ENCODE measurements at regions not wholly inside any gene's neighbourhood (a gene's known extent, or its start where the extent isn't known, plus 50 kb on each side); places are given as distances from the start of the nearest gene placed in this dataset.

- no peaks in the 10 kb centered on the region for H3K36me3 ChIP-seq
- 89% methylated on average over 4 of the region's 4 CpGs for whole genome bisulfite sequencing, 2 donors
- no peak for DNase-seq
- no peak overlapping the region for H3K4me3 ChIP-seq
- no peaks in the 10 kb centered on the region for H3K4me1 ChIP-seq
- intact Hi-C loops (cut with DNase I) = no loop called here
- no peaks in the 10 kb centered on the region for H3K27me3 ChIP-seq
- no peaks in the 10 kb centered on the region for H3K9me3 ChIP-seq
- no peak overlapping the region for H3K27ac ChIP-seq
- TF ChIP-seq POLR2AphosphoS5 (IDR thresholded peaks at IDR 0.05) (no peak), EP300 (IDR thresholded peaks at IDR 0.05) (no peak), CTCF (IDR thresholded peaks at IDR 0.05) (no peak), POLR2A (IDR thresholded peaks at IDR 0.05) (no peak)
Observed at GRCh38 chr6:137689377-137689776, 177.7 kb upstream of the TNFAIP3 start.

- Histone ChIP-seq H3K36me3 (no peaks in the 10 kb centered on the region), H3K4me3 (no peak overlapping the region), H3K27me3 (no peaks in the 10 kb centered on the region), H3K4me1 (peaks cover 0 to 2% (median 0%) of the 10 kb centered on the region in 4 donors), H3K9me3 (no peaks in the 10 kb centered on the region), H3K27ac (no peak overlapping the region)
- no peak for DNase-seq
- intact Hi-C loops (cut with DNase I) = no loop called here
- no peak for TF ChIP-seq POLR2AphosphoS5 (IDR thresholded peaks at IDR 0.05)
- TF ChIP-seq EP300 (IDR thresholded peaks at IDR 0.05) = no peak
- no peak for TF ChIP-seq CTCF (IDR thresholded peaks at IDR 0.05)
- TF ChIP-seq POLR2A (IDR thresholded peaks at IDR 0.05) = no peak
Observed at GRCh38 chr6:137690034-137690433, 177.0 kb upstream of the TNFAIP3 start.

GRCh38 chr6:137690721-137691120, 176.3 kb upstream of the TNFAIP3 start:
- TF ChIP-seq POLR2A (IDR thresholded peaks at IDR 0.05) (no peak), CTCF (IDR thresholded peaks at IDR 0.05) (no peak), EP300 (IDR thresholded peaks at IDR 0.05) (no peak), POLR2AphosphoS5 (IDR thresholded peaks at IDR 0.05) (no peak)
- no peaks in the 10 kb centered on the region for H3K36me3 ChIP-seq
- intact Hi-C loops (cut with DNase I) = no loop called here
- H3K27ac ChIP-seq = no peak overlapping the region
- H3K4me1 ChIP-seq = peaks cover 0 to 9% (median 3%) of the 10 kb centered on the region in 4 donors
- WGBS, 2 donors = 36 to 75% methylated on average over 1 of the region's 1 CpG
- no peak for DNase-seq
- no peaks in the 10 kb centered on the region for H3K27me3 ChIP-seq
- H3K4me3 ChIP-seq = no peak overlapping the region
- no peaks in the 10 kb centered on the region for H3K9me3 ChIP-seq

GRCh38 chr6:137692308-137692707, 174.8 kb upstream of the TNFAIP3 start:
- H3K36me3 ChIP-seq = no peaks in the 10 kb centered on the region
- TF ChIP-seq CTCF (IDR thresholded peaks at IDR 0.05) (no peak), POLR2A (IDR thresholded peaks at IDR 0.05) (no peak), EP300 (IDR thresholded peaks at IDR 0.05) (no peak), POLR2AphosphoS5 (IDR thresholded peaks at IDR 0.05) (no peak)
- DNase-seq = no peak
- no peak overlapping the region for H3K4me3 ChIP-seq
- no peaks in the 10 kb centered on the region for H3K9me3 ChIP-seq
- 93 to 95% methylated on average over 3 of the region's 3 CpGs for WGBS, 2 donors
- no peak overlapping the region for H3K27ac ChIP-seq
- no peaks in the 10 kb centered on the region for H3K27me3 ChIP-seq
- H3K4me1 ChIP-seq = peaks cover 0 to 23% (median 13%) of the 10 kb centered on the region in 4 donors
- intact Hi-C loops (cut with DNase I) = no loop called here

GRCh38 chr6:137692806-137693205, 174.3 kb upstream of the TNFAIP3 start:
- no peaks in the 10 kb centered on the region for H3K27me3 ChIP-seq
- intact Hi-C loops (cut with DNase I) = no loop called here
- DNase-seq = no peak
- no peaks in the 10 kb centered on the region for H3K36me3 ChIP-seq
- H3K27ac ChIP-seq = no peak overlapping the region
- no peak overlapping the region for H3K4me3 ChIP-seq
- no peaks in the 10 kb centered on the region for H3K9me3 ChIP-seq
- peaks cover 0 to 28% (median 18%) of the 10 kb centered on the region in 4 donors for H3K4me1 ChIP-seq
- TF ChIP-seq CTCF (IDR thresholded peaks at IDR 0.05) = no peak
- no peak for TF ChIP-seq EP300 (IDR thresholded peaks at IDR 0.05)
- no peak for TF ChIP-seq POLR2AphosphoS5 (IDR thresholded peaks at IDR 0.05)
- TF ChIP-seq POLR2A (IDR thresholded peaks at IDR 0.05) = no peak
